SK-N-MC (cell line): ENCODE measurements at regions not wholly inside any gene's neighbourhood (a gene's known extent, or its start where the extent isn't known, plus 50 kb on each side); places are given as distances from the start of the nearest gene placed in this dataset.

Experiments used
- EZH2 ChIP-seq: fragments of 200-600 bp; sonication (generic); IDR thresholded peaks from one replicate; pipeline ENCODE4 v1.6.1; 2017; ENCODE audit warnings: antibody characterized with exemption
- FOXP2 ChIP-seq: optimal IDR thresholded peaks from 2 replicates; pipeline ENCODE3; 2011; ENCODE audit warnings: mild to moderate bottlenecking, moderate library complexity; ENCODE audit not compliant: insufficient read depth; ENCODE audit errors: extremely low read length, control extremely low read depth
- POLR2AphosphoS5 ChIP-seq: IDR thresholded peaks from 2 replicates; pipeline ENCODE4 v1.6.1; 2012; ENCODE audit warnings: mild to moderate bottlenecking, low read depth, low read length, borderline replicate concordance

GRCh38 chr2:238629064-238629463 lies 202.3 kb downstream of the ASB1 start:
- TF ChIP-seq FOXP2 (no peak), POLR2AphosphoS5 (no peak), EZH2 (no peak)
